Nephron (organoid): ENCODE measurements at regions not wholly inside any gene's neighbourhood (a gene's known extent, or its start where the extent isn't known, plus 50 kb on each side); places are given as distances from the start of the nearest gene placed in this dataset.

Experiments used
- H3K27ac Mint-ChIP-seq, 3 experiments: 2 replicates each; pipeline ENCODE4 v1.8.0; 2020; ENCODE audit warnings: mixed read lengths in 3 of 3, mild to moderate bottlenecking in 2 of 3, moderate library complexity in 1 of 3
- H3K27me3 Mint-ChIP-seq: 2 replicates; pipeline ENCODE4 v1.8.0; 2021; ENCODE audit warnings: low read depth, mild to moderate bottlenecking, moderate library complexity, mixed read lengths
- H3K36me3 Mint-ChIP-seq: 2 replicates; pipeline ENCODE4 v1.8.0; 2020; ENCODE audit warnings: low read depth, mixed read lengths
- H3K4me1 Mint-ChIP-seq: 2 replicates; pipeline ENCODE4 v1.8.0; 2020; ENCODE audit warnings: mixed read lengths
- H3K4me3 Mint-ChIP-seq, 3 experiments: 2 replicates each; pipeline ENCODE4 v1.8.0; 2020; ENCODE audit warnings: mild to moderate bottlenecking in 3 of 3, mixed read lengths in 3 of 3, moderate library complexity in 2 of 3
- H3K9me3 Mint-ChIP-seq: 2 replicates; pipeline ENCODE4 v1.8.0; 2020; ENCODE audit warnings: mixed read lengths
- CTCF ChIP-seq, 3 experiments: fragments of 200-600 bp; sonication (generic); IDR thresholded peaks; one replicate each; pipeline ENCODE4 v1.5.0; 2021; ENCODE audit warnings: antibody characterized with exemption in 3 of 3; ENCODE audit not compliant: unreplicated experiment in 3 of 3

DNA sequence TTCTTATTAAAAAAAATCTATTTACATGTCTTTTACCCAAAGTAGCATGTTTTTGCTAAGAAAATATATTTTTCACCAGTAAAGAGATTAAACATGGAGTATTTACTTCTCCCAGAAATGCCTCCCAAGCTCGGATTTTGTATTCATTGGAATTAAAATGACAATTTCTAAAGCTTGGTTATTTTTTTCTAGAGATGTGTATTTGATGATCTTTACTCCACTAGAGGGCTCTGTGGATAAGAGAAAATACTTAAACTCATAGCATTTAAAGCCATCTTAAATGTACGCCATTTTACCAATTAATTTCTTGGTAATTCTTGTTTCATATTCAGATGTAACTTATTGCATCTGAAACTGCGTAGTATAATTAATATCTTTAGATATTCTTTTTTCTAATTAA lies 461.4 kb downstream of the GALR1 start:
- no peaks in the 10 kb centered on the region for H3K27me3 Mint-ChIP-seq
- peaks cover 2% of the 10 kb centered on the region for H3K9me3 Mint-ChIP-seq
- no peaks in the 10 kb centered on the region for H3K4me1 Mint-ChIP-seq
- H3K27ac Mint-ChIP-seq = no peak overlapping the region
- H3K36me3 Mint-ChIP-seq = no peaks in the 10 kb centered on the region
- H3K4me3 Mint-ChIP-seq = no peak overlapping the region
- TF ChIP-seq CTCF (IDR thresholded peaks at IDR 0.05; ENCODE audit: unreplicated experiment in 3 of 3) = peak; percentile 27 to 53 (median 42)

GRCh38 chr18:77714716-77715115 lies 465.1 kb downstream of the GALR1 start:
- Mint-ChIP-seq H3K9me3 (peaks cover 2% of the 10 kb centered on the region), H3K27me3 (no peaks in the 10 kb centered on the region), H3K36me3 (no peaks in the 10 kb centered on the region), H3K4me1 (no peaks in the 10 kb centered on the region), H3K27ac (no peak overlapping the region), H3K4me3 (no peak overlapping the region)
- TF ChIP-seq CTCF (IDR thresholded peaks at IDR 0.05; ENCODE audit: unreplicated experiment in 3 of 3) = no peak

GRCh38 chr18:77716282-77716681 lies 466.6 kb downstream of the GALR1 start:
- no peaks in the 10 kb centered on the region for H3K27me3 Mint-ChIP-seq
- TF ChIP-seq CTCF (IDR thresholded peaks at IDR 0.05; ENCODE audit: unreplicated experiment in 3 of 3) = no peak
- H3K36me3 Mint-ChIP-seq = no peaks in the 10 kb centered on the region

GRCh38 chr18:77733292-77733903 lies 483.8 kb downstream of the GALR1 start:
- Mint-ChIP-seq H3K9me3 (no peaks in the 10 kb centered on the region), H3K36me3 (no peaks in the 10 kb centered on the region), H3K27me3 (peaks cover 4% of the 10 kb centered on the region), H3K27ac (no peak overlapping the region), H3K4me3 (no peak overlapping the region), H3K4me1 (no peaks in the 10 kb centered on the region)
- TF ChIP-seq CTCF (IDR thresholded peaks at IDR 0.05; ENCODE audit: unreplicated experiment in 3 of 3) = no peak

More at GRCh38 chr18:77716282-77716681, 466.6 kb downstream of the GALR1 start:
- Mint-ChIP-seq H3K9me3 (no peaks in the 10 kb centered on the region), H3K27ac (no peak overlapping the region), H3K4me1 (peaks cover 5% of the 10 kb centered on the region), H3K4me3 (no peak overlapping the region)

- H3K4me1 Mint-ChIP-seq = no peaks in the 10 kb centered on the region
- peaks cover 4% of the 10 kb centered on the region for H3K27me3 Mint-ChIP-seq
- H3K4me3 Mint-ChIP-seq = no peak overlapping the region
- no peaks in the 10 kb centered on the region for H3K9me3 Mint-ChIP-seq
- TF ChIP-seq CTCF (IDR thresholded peaks at IDR 0.05; ENCODE audit: unreplicated experiment in 3 of 3) = no peak
- no peaks in the 10 kb centered on the region for H3K36me3 Mint-ChIP-seq
- no peak overlapping the region for H3K27ac Mint-ChIP-seq
These were observed 487.2 kb downstream of the GALR1 start for GRCh38 chr18:77736842-77737241.

DNA sequence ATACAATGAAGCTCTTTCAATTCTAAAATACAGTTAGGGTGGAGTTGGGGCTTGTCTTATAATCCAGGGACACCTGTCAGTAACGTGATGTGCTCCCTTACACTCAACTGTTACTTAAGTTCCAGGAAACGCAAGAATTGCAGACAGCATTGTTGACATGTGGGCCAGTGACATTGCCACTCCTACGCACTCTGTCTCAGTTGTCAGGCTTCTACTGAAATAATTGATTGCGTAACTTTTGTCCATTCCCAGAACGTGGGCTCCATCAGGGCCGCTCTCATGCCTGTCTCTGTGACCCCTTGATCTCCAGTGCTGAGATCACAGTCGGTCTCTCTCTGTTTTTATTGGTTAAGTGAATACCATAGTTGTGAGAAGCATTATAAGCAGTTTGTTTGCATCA lies 487.8 kb downstream of the GALR1 start:
- H3K27ac Mint-ChIP-seq = no peak overlapping the region
- no peaks in the 10 kb centered on the region for H3K36me3 Mint-ChIP-seq
- peaks cover 2% of the 10 kb centered on the region for H3K27me3 Mint-ChIP-seq
- H3K4me3 Mint-ChIP-seq = no peak overlapping the region
- TF ChIP-seq CTCF (IDR thresholded peaks at IDR 0.05; ENCODE audit: unreplicated experiment in 3 of 3) = no peak
- no peaks in the 10 kb centered on the region for H3K4me1 Mint-ChIP-seq
- no peaks in the 10 kb centered on the region for H3K9me3 Mint-ChIP-seq
